ENCODE measurements at regions not wholly inside any gene's neighbourhood (a gene's known extent, or its start where the extent isn't known, plus 50 kb on each side); places are given as distances from the start of the nearest gene placed in this dataset.

- Histone ChIP-seq H3K4me1 (ENCODE audit: insufficient read depth) (no peaks in the 10 kb centered on the region), H4K20me1 (ENCODE audit: insufficient read depth, poor library complexity, severe bottlenecking) (no peaks in the 10 kb centered on the region), H3K4me2 (no peak overlapping the region), H3K27me3 (no peaks in the 10 kb centered on the region), H3K4me3 (no peak overlapping the region), H3K9me3 (ENCODE audit: low read depth) (no peaks in the 10 kb centered on the region), H3K79me2 (no peaks in the 10 kb centered on the region), H2AFZ (no peak overlapping the region), H3K36me3 (replicated peaks; ENCODE audit: insufficient read depth, low read depth) (no peaks in the 10 kb centered on the region), H3K9me2 (replicated peaks; ENCODE audit: insufficient read depth) (no peaks in the 10 kb centered on the region), H3K27ac (no peak overlapping the region)
- no peak for DNase-seq (ENCODE audit: low spot score)
- TF ChIP-seq, protein P1, sequence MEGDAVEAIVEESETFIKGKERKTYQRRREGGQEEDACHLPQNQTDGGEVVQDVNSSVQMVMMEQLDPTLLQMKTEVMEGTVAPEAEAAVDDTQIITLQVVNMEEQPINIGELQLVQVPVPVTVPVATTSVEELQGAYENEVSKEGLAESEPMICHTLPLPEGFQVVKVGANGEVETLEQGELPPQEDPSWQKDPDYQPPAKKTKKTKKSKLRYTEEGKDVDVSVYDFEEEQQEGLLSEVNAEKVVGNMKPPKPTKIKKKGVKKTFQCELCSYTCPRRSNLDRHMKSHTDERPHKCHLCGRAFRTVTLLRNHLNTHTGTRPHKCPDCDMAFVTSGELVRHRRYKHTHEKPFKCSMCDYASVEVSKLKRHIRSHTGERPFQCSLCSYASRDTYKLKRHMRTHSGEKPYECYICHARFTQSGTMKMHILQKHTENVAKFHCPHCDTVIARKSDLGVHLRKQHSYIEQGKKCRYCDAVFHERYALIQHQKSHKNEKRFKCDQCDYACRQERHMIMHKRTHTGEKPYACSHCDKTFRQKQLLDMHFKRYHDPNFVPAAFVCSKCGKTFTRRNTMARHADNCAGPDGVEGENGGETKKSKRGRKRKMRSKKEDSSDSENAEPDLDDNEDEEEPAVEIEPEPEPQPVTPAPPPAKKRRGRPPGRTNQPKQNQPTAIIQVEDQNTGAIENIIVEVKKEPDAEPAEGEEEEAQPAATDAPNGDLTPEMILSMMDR (IDR thresholded peaks at IDR 0.05; ENCODE audit: poor library complexity), result no peak
- no peak for TF ChIP-seq EZH2phosphoT487 (IDR thresholded peaks at IDR 0.05; ENCODE audit: low read depth, severe bottlenecking, unreplicated experiment)
- 92% methylated on average over 4 of the region's 4 CpGs for WGBS (ENCODE audit: low lambda C conversion rate, missing lambda C conversion rate)
Observed at GRCh38 chr17:14437176-14437575, 136.3 kb downstream of the HS3ST3B1 start.

DNA sequence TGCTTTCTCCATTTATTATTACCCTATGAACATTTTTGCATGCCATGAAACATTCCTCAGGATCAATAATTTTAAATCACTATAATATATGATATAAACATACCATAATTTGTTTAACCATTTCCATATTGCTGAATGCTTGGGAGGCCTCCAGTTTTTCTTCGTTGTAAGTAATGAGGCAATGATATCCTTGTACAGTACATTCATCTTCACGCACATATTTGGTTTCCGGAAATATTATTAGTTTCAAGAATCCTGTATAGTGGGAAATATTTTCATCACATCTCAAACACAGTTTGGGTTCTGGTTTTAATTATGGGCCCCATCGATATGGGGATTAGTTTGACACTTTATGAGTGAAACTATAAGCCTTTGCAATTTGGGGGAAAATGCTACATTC is 135.4 kb downstream of the HS3ST3B1 start:
- no peak for DNase-seq (ENCODE audit: low spot score)
- Histone ChIP-seq H3K27me3 (no peaks in the 10 kb centered on the region), H3K27ac (no peak overlapping the region), H3K4me2 (no peak overlapping the region), H3K9me3 (ENCODE audit: low read depth) (no peaks in the 10 kb centered on the region), H4K20me1 (ENCODE audit: insufficient read depth, poor library complexity, severe bottlenecking) (no peaks in the 10 kb centered on the region), H2AFZ (no peak overlapping the region), H3K36me3 (replicated peaks; ENCODE audit: insufficient read depth, low read depth) (no peaks in the 10 kb centered on the region), H3K9me2 (replicated peaks; ENCODE audit: insufficient read depth) (no peaks in the 10 kb centered on the region), H3K4me1 (ENCODE audit: insufficient read depth) (no peaks in the 10 kb centered on the region), H3K79me2 (no peaks in the 10 kb centered on the region), H3K4me3 (no peak overlapping the region)
- 62% methylated on average over 4 of the region's 4 CpGs for WGBS (ENCODE audit: low lambda C conversion rate, missing lambda C conversion rate)
- no peak for TF ChIP-seq EZH2 (IDR thresholded peaks at IDR 0.05; ENCODE audit: borderline replicate concordance)
- TF ChIP-seq, protein P1 (IDR thresholded peaks at IDR 0.05; ENCODE audit: poor library complexity), result no peak
- TF ChIP-seq EZH2phosphoT487 (IDR thresholded peaks at IDR 0.05; ENCODE audit: low read depth, severe bottlenecking, unreplicated experiment), result no peak

GRCh38 chr17:14434506-14434905 is 133.6 kb downstream of the HS3ST3B1 start:
- H3K4me1 ChIP-seq (ENCODE audit: insufficient read depth), result no peaks in the 10 kb centered on the region
- no peak for DNase-seq (ENCODE audit: low spot score)
- H3K9me3 ChIP-seq (ENCODE audit: low read depth), result no peaks in the 10 kb centered on the region
- no peak overlapping the region for H3K4me2 ChIP-seq
- no peaks in the 10 kb centered on the region for H3K9me2 ChIP-seq (replicated peaks; ENCODE audit: insufficient read depth)
- H3K27me3 ChIP-seq, result no peaks in the 10 kb centered on the region
- no peaks in the 10 kb centered on the region for H3K36me3 ChIP-seq (replicated peaks; ENCODE audit: insufficient read depth, low read depth)
- no peak overlapping the region for H3K27ac ChIP-seq
- H3K4me3 ChIP-seq, result no peak overlapping the region
- no peaks in the 10 kb centered on the region for H3K79me2 ChIP-seq
- TF ChIP-seq EZH2phosphoT487 (IDR thresholded peaks at IDR 0.05; ENCODE audit: low read depth, severe bottlenecking, unreplicated experiment) (no peak), EZH2 (IDR thresholded peaks at IDR 0.05; ENCODE audit: borderline replicate concordance) (no peak)
- TF ChIP-seq, protein P1 (IDR thresholded peaks at IDR 0.05; ENCODE audit: poor library complexity), result no peak
- no peaks in the 10 kb centered on the region for H4K20me1 ChIP-seq (ENCODE audit: insufficient read depth, poor library complexity, severe bottlenecking)
- H2AFZ ChIP-seq, result no peak overlapping the region

- Histone ChIP-seq H3K27ac (no peak overlapping the region), H3K79me2 (no peaks in the 10 kb centered on the region), H3K9me2 (replicated peaks; ENCODE audit: insufficient read depth) (no peaks in the 10 kb centered on the region), H3K36me3 (replicated peaks; ENCODE audit: insufficient read depth, low read depth) (no peaks in the 10 kb centered on the region), H4K20me1 (ENCODE audit: insufficient read depth, poor library complexity, severe bottlenecking) (no peaks in the 10 kb centered on the region), H3K4me3 (no peak overlapping the region), H2AFZ (no peak overlapping the region), H3K27me3 (no peaks in the 10 kb centered on the region), H3K4me2 (no peak overlapping the region), H3K4me1 (ENCODE audit: insufficient read depth) (no peaks in the 10 kb centered on the region), H3K9me3 (ENCODE audit: low read depth) (no peaks in the 10 kb centered on the region)
- no peak for DNase-seq (ENCODE audit: low spot score)
- TF ChIP-seq, protein P1 (IDR thresholded peaks at IDR 0.05; ENCODE audit: poor library complexity), result no peak
- no peak for TF ChIP-seq EZH2phosphoT487 (IDR thresholded peaks at IDR 0.05; ENCODE audit: low read depth, severe bottlenecking, unreplicated experiment)
- no peak for TF ChIP-seq EZH2 (IDR thresholded peaks at IDR 0.05; ENCODE audit: borderline replicate concordance)
- WGBS (ENCODE audit: low lambda C conversion rate, missing lambda C conversion rate), result 80% methylated on average over 2 of the region's 2 CpGs
Observed at GRCh38 chr17:14432079-14432478, 131.2 kb downstream of the HS3ST3B1 start.

All from hepatocyte (in vitro differentiated cells).